ENCODE measurements at regions not wholly inside any gene's neighbourhood (a gene's known extent, or its start where the extent isn't known, plus 50 kb on each side); places are given as distances from the start of the nearest gene placed in this dataset.

- no peak for DNase-seq (ENCODE audit: low read depth)
- H3K4me3 ChIP-seq (ENCODE audit: low read depth, low read length) = no peak overlapping the region
- no peak for TF ChIP-seq MAX (IDR thresholded peaks at IDR 0.05; ENCODE audit: low read depth, low read length)
- no peak for TF ChIP-seq MYC (IDR thresholded peaks at IDR 0.05; ENCODE audit: low read depth, low read length)
- no peak for TF ChIP-seq POLR2A (IDR thresholded peaks at IDR 0.05; ENCODE audit: extremely low read depth, insufficient read length)
- TF ChIP-seq CTCF (IDR thresholded peaks at IDR 0.05; ENCODE audit: low read depth, low read length) = no peak
Measured at GRCh38 chr6:148104131-148104530, 238.5 kb upstream of the SASH1 start.

DNA sequence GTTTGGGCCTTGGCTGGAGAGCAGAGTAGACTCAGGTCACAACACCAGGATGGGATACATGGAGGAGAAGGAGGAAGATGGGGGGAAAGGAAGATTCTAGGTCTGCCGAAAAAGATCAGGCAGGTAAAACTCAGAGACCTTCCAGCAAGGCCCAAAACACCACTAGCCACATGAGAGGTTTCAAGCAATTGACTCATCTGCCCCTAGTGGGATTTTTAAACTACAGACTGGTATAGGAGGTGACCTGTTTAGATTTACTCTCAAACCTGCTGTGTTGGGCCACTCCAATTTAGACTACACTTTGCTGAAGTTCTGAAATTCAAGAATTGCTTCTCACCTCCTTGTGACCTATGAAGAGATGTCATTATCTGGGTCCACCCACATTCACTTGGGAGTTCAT, 236.9 kb upstream of the SASH1 start:
- TF ChIP-seq MAX (IDR thresholded peaks at IDR 0.05; ENCODE audit: low read depth, low read length) (no peak), MYC (IDR thresholded peaks at IDR 0.05; ENCODE audit: low read depth, low read length) (no peak), POLR2A (IDR thresholded peaks at IDR 0.05; ENCODE audit: extremely low read depth, insufficient read length) (no peak), CTCF (IDR thresholded peaks at IDR 0.05; ENCODE audit: low read depth, low read length) (no peak)
- no peak overlapping the region for H3K4me3 ChIP-seq (ENCODE audit: low read depth, low read length)
- no peak for DNase-seq (ENCODE audit: low read depth)

DNA sequence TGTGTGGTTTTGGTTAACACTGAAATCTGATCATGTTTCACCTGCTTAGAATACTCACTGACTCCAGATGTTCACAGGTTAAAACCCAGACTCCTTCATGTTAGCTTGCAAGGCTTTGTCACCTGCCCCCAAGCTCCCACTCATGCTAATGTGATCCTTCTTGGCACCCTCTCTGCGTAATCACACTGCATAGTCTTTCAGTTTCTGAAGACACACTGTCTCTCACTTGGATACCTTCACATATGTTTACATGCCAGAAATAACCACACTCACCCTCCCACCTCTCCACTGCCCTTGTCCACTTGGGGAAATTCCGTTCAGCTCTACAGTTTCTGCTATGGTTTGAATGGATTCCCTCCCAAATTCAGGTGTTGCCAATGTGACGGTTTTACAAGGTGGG, 234.7 kb upstream of the SASH1 start:
- H3K4me3 ChIP-seq (ENCODE audit: low read depth, low read length) = no peak overlapping the region
- TF ChIP-seq MAX (IDR thresholded peaks at IDR 0.05; ENCODE audit: low read depth, low read length) (no peak), POLR2A (IDR thresholded peaks at IDR 0.05; ENCODE audit: extremely low read depth, insufficient read length) (no peak), CTCF (IDR thresholded peaks at IDR 0.05; ENCODE audit: low read depth, low read length) (no peak), MYC (IDR thresholded peaks at IDR 0.05; ENCODE audit: low read depth, low read length) (no peak)
- DNase-seq (ENCODE audit: low read depth) = no peak

DNA sequence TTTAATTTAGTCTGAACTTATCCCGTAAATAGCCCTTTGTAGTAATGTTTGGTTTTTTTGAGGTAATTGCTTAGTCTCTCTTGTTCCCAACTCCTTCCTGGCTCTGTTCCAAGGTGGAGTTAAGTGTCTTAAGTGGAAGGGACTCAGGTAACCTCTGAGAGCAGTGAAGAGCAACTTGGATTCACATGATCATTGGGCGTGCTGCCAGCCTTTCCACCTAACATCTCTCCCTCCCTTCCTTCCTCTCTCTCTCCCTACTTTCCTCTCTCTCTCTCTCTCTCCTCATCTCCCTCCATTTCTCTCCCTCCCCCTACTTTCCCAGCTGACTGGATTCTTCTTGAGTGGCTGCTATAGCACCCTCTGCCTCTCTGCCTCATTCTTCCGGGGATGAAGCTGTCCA, 232.9 kb upstream of the SASH1 start:
- no peak for TF ChIP-seq CTCF (IDR thresholded peaks at IDR 0.05; ENCODE audit: low read depth, low read length)
- no peak for TF ChIP-seq MAX (IDR thresholded peaks at IDR 0.05; ENCODE audit: low read depth, low read length)
- no peak for TF ChIP-seq POLR2A (IDR thresholded peaks at IDR 0.05; ENCODE audit: extremely low read depth, insufficient read length)
- TF ChIP-seq MYC (IDR thresholded peaks at IDR 0.05; ENCODE audit: low read depth, low read length) = no peak
- no peak overlapping the region for H3K4me3 ChIP-seq (ENCODE audit: low read depth, low read length)
- DNase-seq (ENCODE audit: low read depth) = no peak

- TF ChIP-seq CTCF (IDR thresholded peaks at IDR 0.05; ENCODE audit: low read depth, low read length) = no peak
- no peak for TF ChIP-seq MAX (IDR thresholded peaks at IDR 0.05; ENCODE audit: low read depth, low read length)
- TF ChIP-seq POLR2A (IDR thresholded peaks at IDR 0.05; ENCODE audit: extremely low read depth, insufficient read length) = no peak
- no peak for TF ChIP-seq MYC (IDR thresholded peaks at IDR 0.05; ENCODE audit: low read depth, low read length)
- DNase-seq (ENCODE audit: low read depth) = no peak
- H3K4me3 ChIP-seq (ENCODE audit: low read depth, low read length) = no peak overlapping the region
Measured at GRCh38 chr6:148110925-148111324, 231.7 kb upstream of the SASH1 start.

GRCh38 chr6:148112851-148113319, 229.8 kb upstream of the SASH1 start:
- TF ChIP-seq CTCF (IDR thresholded peaks at IDR 0.05; ENCODE audit: low read depth, low read length) (no peak), POLR2A (IDR thresholded peaks at IDR 0.05; ENCODE audit: extremely low read depth, insufficient read length) (no peak), MYC (IDR thresholded peaks at IDR 0.05; ENCODE audit: low read depth, low read length) (no peak), MAX (IDR thresholded peaks at IDR 0.05; ENCODE audit: low read depth, low read length) (no peak)
- H3K4me3 ChIP-seq (ENCODE audit: low read depth, low read length) = no peak overlapping the region
- DNase-seq (ENCODE audit: low read depth) = peak; percentile 72
